Retina (tissue), 1 donor: ENCODE measurements at regions not wholly inside any gene's neighbourhood (a gene's known extent, or its start where the extent isn't known, plus 50 kb on each side); places are given as distances from the start of the nearest gene placed in this dataset.
"Not testable (repeated sequence)": the region's sequence is repeated elsewhere in the genome, so short reads cannot be mapped to it uniquely, and the experiment has no call there.

ENCODE experiments used
- DNase-seq: peaks from one replicate; pipeline ENCODE4 v3.0.0-alpha.2; 2016

DNA sequence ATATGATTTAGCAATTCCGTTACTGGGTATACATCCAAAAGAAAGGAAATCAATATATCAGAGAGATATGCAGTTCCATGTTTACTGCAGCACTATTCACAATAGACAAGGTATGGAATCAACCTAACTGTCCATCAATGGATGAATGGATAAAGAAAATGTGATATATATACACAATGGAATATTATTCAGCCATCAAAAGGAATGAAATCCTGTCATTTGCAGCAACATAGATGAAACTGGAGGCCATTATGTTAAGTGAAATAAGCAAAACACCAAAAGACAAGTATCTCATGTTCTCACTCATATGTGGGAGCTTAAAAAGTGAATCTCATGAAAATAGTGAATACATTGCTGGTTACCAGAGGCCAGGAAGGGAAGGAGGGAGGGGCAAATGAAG is 390.8 kb downstream of the ZFHX3 start:
- DNase-seq = no peak

DNA sequence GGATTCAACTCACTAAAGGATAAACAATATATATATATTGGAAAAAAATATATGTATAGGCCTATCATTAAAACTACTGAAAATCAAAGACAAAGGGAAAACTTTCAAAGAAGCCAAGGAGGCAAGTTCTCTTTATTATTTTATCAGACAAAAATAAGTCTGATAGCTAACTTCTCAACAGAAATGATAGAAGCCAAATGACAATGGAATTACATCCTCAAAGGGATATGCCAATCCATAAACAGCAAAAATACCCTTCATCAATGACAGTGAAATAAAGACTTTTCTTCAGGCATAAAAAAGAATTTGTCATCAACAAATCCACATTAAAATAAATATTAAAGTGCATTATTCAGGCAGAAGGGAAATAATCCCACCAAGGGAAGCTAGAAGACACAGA is 393.4 kb downstream of the ZFHX3 start:
- DNase-seq = no peak

- DNase-seq = no peak
Measured at GRCh38 chr16:72649254-72649944, 398.5 kb downstream of the ZFHX3 start.

- DNase-seq = no peak
Measured at GRCh38 chr16:72646615-72647014, 401.3 kb downstream of the ZFHX3 start.

DNA sequence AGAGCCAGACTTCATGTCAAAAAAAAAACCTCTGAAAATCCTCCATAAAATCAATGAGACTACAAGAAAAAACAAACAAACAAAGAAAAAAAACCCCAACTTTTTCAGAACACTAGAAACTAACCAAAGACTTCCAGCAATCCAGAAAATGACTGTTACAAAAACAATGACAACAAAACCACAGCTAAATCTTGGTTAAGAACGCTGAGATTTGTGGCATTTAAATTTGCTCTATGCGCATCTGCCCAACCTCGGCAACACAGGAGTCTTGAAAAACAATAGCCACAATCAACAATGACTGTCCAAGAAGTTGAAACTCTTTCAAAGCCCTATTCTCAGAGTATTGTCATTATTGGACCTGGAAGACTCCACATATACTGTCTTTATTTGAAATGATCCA is 402.4 kb downstream of the ZFHX3 start:
- DNase-seq = no peak

- DNase-seq = no peak
Measured at GRCh38 chr16:72644911-72645310, 403.0 kb downstream of the ZFHX3 start.

GRCh38 chr16:72639494-72639893 is 408.4 kb downstream of the ZFHX3 start:
- DNase-seq = no peak

- DNase-seq = no peak
Measured at GRCh38 chr16:72637306-72637705, 410.6 kb downstream of the ZFHX3 start.

- DNase-seq = no peak
Measured at GRCh38 chr16:72635694-72636093, 412.2 kb downstream of the ZFHX3 start.

DNA sequence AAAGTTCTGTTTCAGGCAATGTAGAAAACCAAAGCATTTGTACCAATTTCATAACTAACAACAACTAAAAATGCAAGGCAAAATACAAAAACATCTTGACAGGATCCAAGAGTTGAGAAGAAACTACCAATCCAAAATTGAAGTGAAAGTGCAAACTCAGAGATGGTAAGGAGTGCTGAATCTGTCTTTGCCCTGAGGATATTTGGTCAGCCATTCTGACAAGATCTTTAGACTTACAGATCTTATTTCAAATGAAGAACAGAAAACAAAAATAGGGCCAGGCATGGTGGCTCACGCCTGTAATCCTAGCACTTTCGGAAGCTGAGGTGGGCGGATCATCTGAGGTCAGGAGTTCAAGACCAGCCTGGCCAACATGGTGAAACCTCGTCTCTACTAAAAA is 412.8 kb downstream of the ZFHX3 start:
- no peak for DNase-seq

- not testable (repeated sequence) for DNase-seq
Measured at GRCh38 chr16:72627182-72627896, 420.6 kb downstream of the ZFHX3 start.

DNA sequence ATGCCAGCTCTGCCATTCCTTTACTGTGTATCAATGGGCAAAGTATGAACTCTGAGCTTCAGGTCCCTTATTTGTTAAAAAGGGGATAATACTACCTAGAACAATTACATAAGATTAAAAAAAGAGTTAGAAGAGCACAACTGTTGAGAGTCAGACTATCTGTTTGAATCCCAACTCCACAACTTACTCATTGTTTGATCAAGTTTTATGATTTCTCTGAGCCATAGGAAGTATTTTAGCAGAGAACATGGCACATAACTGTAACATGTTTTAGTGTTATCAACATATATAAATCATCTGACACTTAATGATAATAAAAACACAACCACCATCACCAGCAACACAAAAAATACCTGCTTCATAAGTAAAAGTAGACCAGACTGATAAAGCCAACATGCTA is 421.3 kb downstream of the ZFHX3 start:
- no peak for DNase-seq

- no peak for DNase-seq
Measured at GRCh38 chr16:72621651-72622050, 426.3 kb downstream of the ZFHX3 start.

DNA sequence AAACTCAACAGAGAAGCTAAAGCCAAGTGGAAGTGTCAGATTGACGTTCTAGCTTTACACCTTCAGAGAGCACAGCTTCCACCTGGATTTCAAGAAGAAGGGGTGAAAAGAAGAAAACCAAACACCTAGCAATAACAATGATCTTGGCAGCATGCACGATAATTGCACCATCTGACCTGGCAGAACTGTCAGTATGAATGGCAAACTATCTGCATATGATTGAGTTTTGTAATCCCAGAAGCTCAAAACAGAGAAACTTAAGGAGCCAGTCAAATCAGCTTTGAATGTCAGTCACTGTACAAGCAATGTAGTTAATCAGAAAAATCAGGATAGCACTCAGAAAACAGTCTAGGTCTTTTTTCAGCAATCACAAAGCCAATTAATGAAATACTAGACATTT is 427.1 kb downstream of the ZFHX3 start:
- no peak for DNase-seq

GRCh38 chr16:72620348-72620747 is 427.6 kb downstream of the ZFHX3 start:
- no peak for DNase-seq

- no peak for DNase-seq
Measured at GRCh38 chr16:72615856-72616255, 432.1 kb downstream of the ZFHX3 start.

DNA sequence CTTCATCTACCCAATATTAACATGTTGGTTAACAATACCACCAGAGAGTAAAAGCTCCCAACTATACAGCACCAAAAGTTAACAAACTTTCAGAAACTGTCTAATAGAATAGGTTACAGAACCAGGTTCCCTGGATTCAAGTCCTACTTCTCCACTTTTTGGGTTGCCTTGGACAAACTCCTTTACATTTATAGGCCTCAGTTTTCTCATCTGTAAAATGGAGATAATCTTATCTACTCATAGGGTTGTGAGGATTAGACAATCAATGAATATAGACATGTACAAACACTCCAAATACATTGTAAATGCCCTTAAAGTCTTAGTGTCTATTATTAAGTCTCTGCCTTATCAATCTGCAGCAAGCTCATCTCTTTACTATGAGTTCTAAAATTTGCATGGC is 435.2 kb downstream of the ZFHX3 start:
- DNase-seq = no peak

DNA sequence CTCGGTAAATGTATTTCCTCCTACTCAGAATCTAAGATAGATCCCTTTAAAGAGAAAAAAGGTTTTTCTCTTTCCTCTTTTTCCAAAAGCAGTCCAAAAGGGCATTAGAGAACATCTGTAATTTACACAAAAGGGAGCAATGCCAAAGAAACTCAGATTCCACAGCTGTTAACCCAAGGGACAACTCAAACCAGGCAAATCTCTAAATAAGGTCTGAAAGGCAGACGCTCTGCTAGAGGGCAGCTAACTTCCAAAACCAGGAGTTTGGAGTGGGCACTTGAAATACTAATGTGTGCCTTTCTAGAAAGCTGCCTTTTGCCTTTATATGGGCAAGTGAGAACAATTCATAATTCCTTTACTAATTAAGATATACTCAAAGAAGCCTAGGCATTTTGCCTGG is 435.7 kb downstream of the ZFHX3 start:
- no peak for DNase-seq

GRCh38 chr16:72609933-72610332 is 438.0 kb upstream of the PMFBP1 start:
- no peak for DNase-seq

DNA sequence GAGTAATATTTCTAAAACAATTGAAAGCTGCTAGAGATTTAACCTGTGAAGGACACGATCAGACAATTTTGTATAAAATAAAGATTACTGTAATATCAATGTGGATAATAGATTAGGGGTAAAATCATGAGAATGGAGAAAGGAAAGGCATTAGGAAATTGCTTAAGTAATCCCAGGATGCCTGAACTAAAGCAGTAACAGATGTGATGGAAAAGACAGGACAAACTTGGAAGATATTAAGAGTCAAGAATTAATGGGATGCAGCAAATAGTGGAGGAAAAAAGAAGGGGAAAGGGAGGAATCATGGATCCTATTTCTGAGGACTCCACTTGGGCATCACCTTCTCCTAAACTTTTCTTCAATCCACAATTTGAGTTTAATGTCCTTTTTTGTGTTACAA is 437.1 kb upstream of the PMFBP1 start:
- DNase-seq = no peak

GRCh38 chr16:72604375-72604774 is 432.4 kb upstream of the PMFBP1 start:
- DNase-seq = no peak

DNA sequence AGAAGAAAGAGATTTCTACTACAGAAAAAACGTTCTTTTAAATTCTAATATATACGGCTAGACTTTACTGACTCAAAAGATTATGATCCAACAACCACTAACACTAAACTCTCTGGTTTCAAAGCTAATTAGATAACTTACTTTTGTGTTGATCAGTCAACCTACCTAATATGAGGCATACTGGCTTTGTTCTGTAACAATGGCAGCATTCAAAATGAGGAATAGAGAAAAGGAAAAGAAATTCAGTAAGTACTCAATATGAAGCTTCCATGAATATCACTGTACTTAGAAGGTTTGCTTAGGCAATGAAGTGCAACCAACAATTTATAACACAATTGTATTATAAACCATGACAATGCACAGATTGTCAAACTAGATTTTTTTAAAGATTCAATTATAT is 430.5 kb upstream of the PMFBP1 start:
- no peak for DNase-seq

DNA sequence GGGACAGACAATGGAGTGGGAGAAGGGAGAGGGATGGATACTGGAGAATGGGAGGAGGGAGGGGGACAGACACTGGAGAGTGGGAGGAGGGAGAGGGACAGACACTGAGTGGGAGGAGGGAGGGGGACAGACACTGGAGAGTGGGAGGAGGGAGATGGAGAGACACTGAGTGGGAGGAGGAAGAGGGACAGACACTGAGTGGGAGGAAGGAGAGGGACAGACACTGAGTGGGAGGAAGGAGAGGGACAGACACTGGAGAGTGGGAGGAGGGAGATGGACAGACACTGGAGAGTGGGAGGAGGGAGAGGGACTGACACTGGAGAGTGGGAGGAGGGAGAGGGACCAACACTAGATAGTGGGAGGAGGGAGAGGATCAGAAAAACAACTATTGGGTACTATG is 426.7 kb upstream of the PMFBP1 start:
- DNase-seq = no peak

- no peak for DNase-seq
Measured at GRCh38 chr16:72597938-72598337, 426.0 kb upstream of the PMFBP1 start.

GRCh38 chr16:72596373-72596772 is 424.4 kb upstream of the PMFBP1 start:
- DNase-seq = no peak
